ENCODE measurements at regions not wholly inside any gene's neighbourhood (a gene's known extent, or its start where the extent isn't known, plus 50 kb on each side); places are given as distances from the start of the nearest gene placed in this dataset.

- peak; percentile 80 for DNase-seq
These were observed 103.1 kb upstream of the ISL1 start for GRCh38 chr5:51279983-51280706.

- no peak for DNase-seq
These were observed 97.2 kb upstream of the ISL1 start for GRCh38 chr5:51286046-51286445.

- DNase-seq = no peak
These were observed 80.9 kb upstream of the ISL1 start for GRCh38 chr5:51302343-51302742.

- no peak for DNase-seq
These were observed 56.4 kb upstream of the ISL1 start for GRCh38 chr5:51326844-51327243.
